Stomach smooth muscle (tissue), 2 donors: ENCODE measurements at regions not wholly inside any gene's neighbourhood (a gene's known extent, or its start where the extent isn't known, plus 50 kb on each side); places are given as distances from the start of the nearest gene placed in this dataset.

ENCODE experiments used
- H3K27ac ChIP-seq: one replicate; pipeline ENCODE4 v1.7.0; 2013; ENCODE audit warnings: mild to moderate bottlenecking, low read length, inconsistent platforms
- H3K27me3 ChIP-seq, 2 donors: one replicate each; pipeline ENCODE4 v1.7.0; 2013; ENCODE audit warnings: low read length in 2 of 2; ENCODE audit not compliant: insufficient read depth in 2 of 2, control insufficient read depth in 1 of 2
- H3K36me3 ChIP-seq, 2 donors: one replicate each; pipeline ENCODE4 v1.7.0; 2013; ENCODE audit warnings: low read length in 2 of 2; ENCODE audit not compliant: control insufficient read depth in 2 of 2, insufficient read depth in 2 of 2
- H3K4me1 ChIP-seq: one replicate; pipeline ENCODE4 v1.7.0; 2013; ENCODE audit warnings: low read length; ENCODE audit not compliant: control insufficient read depth, insufficient read depth
- H3K4me3 ChIP-seq, 2 donors: one replicate each; pipeline ENCODE4 v1.7.0; 2013; ENCODE audit warnings: low read length in 2 of 2
- H3K9ac ChIP-seq, 2 donors: one replicate each; pipeline ENCODE4 v1.7.0; 2013; ENCODE audit warnings: low read length in 2 of 2, mild to moderate bottlenecking in 1 of 2
- H3K9me3 ChIP-seq, 2 donors: one replicate each; pipeline ENCODE4 v1.7.0; 2013; ENCODE audit warnings: low read length in 2 of 2; ENCODE audit not compliant: control insufficient read depth in 2 of 2
- donor health status: healthy.
- donor health status: Pancreatic carcinoma.

DNA sequence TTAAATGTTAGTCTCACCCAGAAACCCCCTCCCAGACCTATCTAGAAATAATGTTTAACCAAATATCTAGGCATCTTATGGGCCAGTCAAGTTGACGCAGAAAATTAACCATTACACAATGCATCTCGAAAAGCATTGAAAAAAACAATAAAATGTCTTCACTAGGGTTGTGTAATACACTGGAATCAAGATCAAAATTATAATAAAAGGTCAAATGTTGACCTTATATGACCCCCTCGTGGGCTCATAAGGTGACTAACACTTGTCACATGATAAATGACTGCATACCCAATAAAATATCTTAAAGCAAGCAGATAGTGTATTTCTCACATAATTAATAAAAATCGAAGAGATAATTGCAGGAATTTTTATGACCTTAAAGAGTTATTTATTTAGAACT, 447.9 kb upstream of the DSEL start:
- H3K9me3 ChIP-seq = no peaks in the 10 kb centered on the region

DNA sequence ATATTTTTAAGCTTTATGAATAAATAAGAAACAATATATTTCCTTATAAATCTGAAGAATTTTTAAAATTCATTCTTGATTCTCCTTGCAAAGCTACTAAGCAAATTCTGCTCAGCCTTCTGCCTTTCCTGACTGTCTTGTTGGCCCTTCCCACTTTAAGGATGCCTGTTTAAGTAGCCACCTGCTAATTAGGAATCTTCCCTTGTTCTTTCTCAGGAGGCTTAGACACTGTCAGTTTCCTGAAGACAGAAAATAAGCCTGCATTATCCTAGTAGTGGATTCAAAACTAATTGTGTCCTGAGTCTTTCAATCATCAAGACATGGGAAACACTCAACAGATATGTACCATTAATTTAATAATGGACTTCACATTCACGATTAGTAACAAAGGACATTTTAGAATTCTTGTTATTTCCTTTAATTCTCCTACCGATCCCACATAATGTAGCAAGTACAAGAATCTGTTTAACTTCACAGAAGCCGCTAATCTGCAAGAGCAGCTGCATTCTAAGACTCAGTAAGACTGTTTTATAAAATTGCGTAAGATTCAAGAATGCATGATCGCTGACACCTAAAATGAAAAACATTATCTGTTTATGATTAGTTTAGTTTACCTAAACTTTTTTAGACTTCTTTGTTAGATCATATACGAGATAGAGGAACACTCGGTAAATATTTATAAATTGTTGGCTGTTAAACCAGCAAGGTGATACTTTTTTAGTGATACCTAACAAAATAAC, 445.4 kb upstream of the DSEL start:
- Histone ChIP-seq H3K9me3 (no peaks in the 10 kb centered on the region), H3K36me3 (no peaks in the 10 kb centered on the region), H3K4me3 (no peak overlapping the region), H3K9ac (no peak overlapping the region), H3K4me1 (no peaks in the 10 kb centered on the region), H3K27ac (no peak overlapping the region), H3K27me3 (no peaks in the 10 kb centered on the region)

More for the DNA sequence above, 447.9 kb upstream of the DSEL start:
- Histone ChIP-seq H3K36me3 (no peaks in the 10 kb centered on the region), H3K4me1 (no peaks in the 10 kb centered on the region), H3K9ac (no peak overlapping the region), H3K27me3 (no peaks in the 10 kb centered on the region), H3K4me3 (no peak overlapping the region), H3K27ac (no peak overlapping the region)

DNA sequence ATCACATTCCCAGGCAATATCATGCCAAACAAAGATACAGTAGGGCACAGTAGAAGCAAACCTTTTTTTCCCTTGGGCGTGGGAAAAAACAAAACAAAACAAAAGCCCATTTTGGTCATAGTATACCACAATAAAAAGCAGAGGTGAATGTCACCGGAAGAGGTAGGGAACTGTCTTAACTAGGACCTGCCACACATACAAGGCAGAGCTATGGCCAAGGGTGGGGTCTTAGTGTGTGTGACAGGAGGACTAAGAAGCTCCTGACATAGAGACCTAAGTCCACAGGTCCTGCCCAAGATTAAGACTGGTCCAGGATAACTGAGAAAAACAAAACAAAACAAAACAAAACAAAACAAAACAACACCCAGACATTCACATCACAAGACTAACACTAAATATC, 441.2 kb upstream of the DSEL start:
- Histone ChIP-seq H3K9ac (no peak overlapping the region), H3K27ac (no peak overlapping the region), H3K4me1 (no peaks in the 10 kb centered on the region), H3K27me3 (no peaks in the 10 kb centered on the region), H3K36me3 (no peaks in the 10 kb centered on the region), H3K4me3 (no peak overlapping the region), H3K9me3 (no peaks in the 10 kb centered on the region)

DNA sequence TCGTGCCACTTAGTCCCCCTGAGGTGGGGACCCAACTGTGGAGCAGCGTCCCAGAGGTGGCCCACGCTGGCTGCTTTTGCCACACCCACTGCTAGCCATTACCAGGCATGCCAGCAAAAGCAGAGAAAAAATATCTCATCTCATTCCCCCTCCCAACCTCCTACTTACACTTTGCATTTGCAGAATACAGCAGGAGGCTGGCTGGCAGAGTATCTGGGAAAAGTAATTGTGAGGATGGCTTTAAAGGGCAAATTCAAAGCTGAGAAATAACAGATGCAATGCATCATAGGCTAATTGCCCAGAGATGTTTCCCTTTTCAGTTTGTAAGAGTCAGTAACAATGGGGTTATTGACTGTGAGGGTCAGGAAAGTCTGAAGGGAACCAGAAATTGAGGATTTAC, 438.1 kb upstream of the DSEL start:
- Histone ChIP-seq H3K27ac (no peak overlapping the region), H3K4me1 (no peaks in the 10 kb centered on the region), H3K9ac (no peak overlapping the region), H3K36me3 (no peaks in the 10 kb centered on the region), H3K4me3 (no peak overlapping the region), H3K9me3 (no peaks in the 10 kb centered on the region), H3K27me3 (no peaks in the 10 kb centered on the region)

DNA sequence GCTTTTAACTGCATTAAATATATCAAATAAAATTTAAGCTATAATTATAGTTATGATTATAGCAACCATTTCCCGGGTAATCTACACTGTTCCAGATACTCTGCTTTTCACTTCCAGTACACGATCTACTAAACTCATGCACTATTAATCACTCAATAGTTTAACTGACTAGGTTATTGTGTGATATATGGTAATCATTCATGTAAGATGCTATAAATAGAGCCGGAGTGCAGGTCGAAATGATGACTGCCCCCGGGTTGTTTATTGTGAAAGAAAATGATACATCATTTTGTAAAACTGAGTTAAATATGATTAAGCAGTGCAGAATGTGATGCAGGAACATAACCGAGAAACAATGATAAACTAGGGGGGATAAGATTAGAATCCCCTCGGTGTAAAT, 434.6 kb upstream of the DSEL start:
- no peak overlapping the region for H3K4me3 ChIP-seq
- H3K9ac ChIP-seq = no peak overlapping the region
- H3K27me3 ChIP-seq = no peaks in the 10 kb centered on the region

DNA sequence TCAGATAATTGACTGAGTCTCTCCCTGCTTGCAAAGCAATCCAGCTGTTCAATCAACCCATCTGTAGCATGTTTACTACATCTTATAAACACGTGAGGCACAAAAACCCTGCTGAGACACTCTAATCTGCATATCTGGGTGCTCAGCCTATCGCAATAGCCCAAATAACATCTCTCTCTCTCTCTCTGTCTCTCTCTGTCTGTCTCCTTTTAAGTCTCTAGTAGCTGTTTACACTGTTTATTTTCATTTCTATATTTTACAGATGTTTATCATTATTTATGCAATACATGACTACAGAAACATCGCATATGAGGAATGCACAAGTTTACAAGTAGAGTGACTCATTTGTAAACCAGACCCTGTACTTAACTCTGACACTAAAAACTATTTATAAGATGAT, 422.1 kb upstream of the DSEL start:
- H3K4me3 ChIP-seq = no peak overlapping the region
- no peak overlapping the region for H3K9ac ChIP-seq
- H3K9me3 ChIP-seq = no peaks in the 10 kb centered on the region
- H3K36me3 ChIP-seq = no peaks in the 10 kb centered on the region
- H3K27me3 ChIP-seq = no peaks in the 10 kb centered on the region
- H3K4me1 ChIP-seq = no peaks in the 10 kb centered on the region
- no peak overlapping the region for H3K27ac ChIP-seq

More for the DNA sequence above, 434.6 kb upstream of the DSEL start:
- Histone ChIP-seq H3K36me3 (no peaks in the 10 kb centered on the region), H3K9me3 (no peaks in the 10 kb centered on the region), H3K27ac (no peak overlapping the region), H3K4me1 (no peaks in the 10 kb centered on the region)

DNA sequence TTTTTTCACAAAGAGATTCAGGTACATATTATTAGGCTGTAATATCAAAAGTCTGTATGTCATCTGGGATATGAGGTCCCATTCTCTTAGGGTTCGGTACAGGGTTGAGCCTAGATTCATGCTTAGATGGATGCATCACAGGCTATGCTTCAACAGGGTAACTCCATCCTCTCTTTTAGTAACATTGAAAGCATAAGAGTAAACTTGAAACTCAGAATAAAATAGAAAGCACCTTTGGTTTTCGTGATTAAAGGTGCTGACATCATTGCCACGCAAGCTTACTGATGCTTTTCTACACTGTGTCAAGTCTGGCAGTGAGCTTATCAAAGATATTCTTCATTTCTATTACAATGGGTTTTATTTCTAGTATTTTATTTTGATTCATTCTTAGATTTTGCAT, 419.1 kb upstream of the DSEL start:
- H3K9me3 ChIP-seq = no peaks in the 10 kb centered on the region
- H3K4me1 ChIP-seq = no peaks in the 10 kb centered on the region
- H3K4me3 ChIP-seq = no peak overlapping the region
- H3K9ac ChIP-seq = no peak overlapping the region
- H3K36me3 ChIP-seq = no peaks in the 10 kb centered on the region
- H3K27me3 ChIP-seq = no peaks in the 10 kb centered on the region
- H3K27ac ChIP-seq = no peak overlapping the region

DNA sequence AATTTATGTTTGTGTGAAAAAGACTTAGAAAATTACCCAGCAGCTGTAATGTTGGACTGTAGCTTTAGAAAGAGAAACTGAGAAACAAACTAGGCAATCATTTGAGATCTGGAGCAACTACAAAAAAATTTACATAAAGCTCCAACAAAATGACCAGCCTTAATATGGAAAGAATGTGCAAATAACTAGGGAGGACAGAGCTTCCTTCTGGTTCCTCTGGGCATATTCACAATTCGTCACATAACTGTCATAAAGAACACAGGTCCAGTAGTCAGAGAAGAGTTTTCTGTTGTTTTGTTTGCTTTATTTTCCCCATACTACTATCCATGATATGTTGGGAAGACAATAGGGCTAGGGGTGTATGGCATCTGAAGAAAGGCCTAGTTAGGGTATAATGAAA, 416.8 kb upstream of the DSEL start:
- Histone ChIP-seq H3K9ac (no peak overlapping the region), H3K4me3 (no peak overlapping the region), H3K9me3 (no peaks in the 10 kb centered on the region), H3K27me3 (no peaks in the 10 kb centered on the region), H3K36me3 (no peaks in the 10 kb centered on the region), H3K27ac (no peak overlapping the region), H3K4me1 (no peaks in the 10 kb centered on the region)

DNA sequence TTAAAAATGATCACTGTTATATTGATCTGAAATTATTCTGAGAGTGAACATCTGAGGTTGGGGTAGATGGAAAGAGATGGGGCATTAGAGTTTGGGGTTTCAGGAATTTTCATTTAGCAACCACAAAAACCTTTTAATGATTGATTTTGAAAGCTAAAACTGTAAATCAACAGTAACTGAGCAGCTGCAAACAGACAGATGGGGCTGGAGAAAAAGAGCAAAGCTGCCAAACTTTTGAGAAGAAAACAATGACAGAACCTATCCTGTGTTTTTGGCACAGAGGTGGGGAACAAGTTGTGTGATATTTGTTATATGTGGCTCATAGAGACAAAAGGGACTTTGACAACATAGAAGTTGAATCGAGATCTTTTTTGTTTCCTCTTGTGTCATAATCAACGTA, 415.8 kb upstream of the DSEL start:
- Histone ChIP-seq H3K9ac (no peak overlapping the region), H3K4me3 (no peak overlapping the region), H3K4me1 (no peaks in the 10 kb centered on the region), H3K27me3 (no peaks in the 10 kb centered on the region), H3K36me3 (no peaks in the 10 kb centered on the region), H3K27ac (no peak overlapping the region), H3K9me3 (no peaks in the 10 kb centered on the region)

DNA sequence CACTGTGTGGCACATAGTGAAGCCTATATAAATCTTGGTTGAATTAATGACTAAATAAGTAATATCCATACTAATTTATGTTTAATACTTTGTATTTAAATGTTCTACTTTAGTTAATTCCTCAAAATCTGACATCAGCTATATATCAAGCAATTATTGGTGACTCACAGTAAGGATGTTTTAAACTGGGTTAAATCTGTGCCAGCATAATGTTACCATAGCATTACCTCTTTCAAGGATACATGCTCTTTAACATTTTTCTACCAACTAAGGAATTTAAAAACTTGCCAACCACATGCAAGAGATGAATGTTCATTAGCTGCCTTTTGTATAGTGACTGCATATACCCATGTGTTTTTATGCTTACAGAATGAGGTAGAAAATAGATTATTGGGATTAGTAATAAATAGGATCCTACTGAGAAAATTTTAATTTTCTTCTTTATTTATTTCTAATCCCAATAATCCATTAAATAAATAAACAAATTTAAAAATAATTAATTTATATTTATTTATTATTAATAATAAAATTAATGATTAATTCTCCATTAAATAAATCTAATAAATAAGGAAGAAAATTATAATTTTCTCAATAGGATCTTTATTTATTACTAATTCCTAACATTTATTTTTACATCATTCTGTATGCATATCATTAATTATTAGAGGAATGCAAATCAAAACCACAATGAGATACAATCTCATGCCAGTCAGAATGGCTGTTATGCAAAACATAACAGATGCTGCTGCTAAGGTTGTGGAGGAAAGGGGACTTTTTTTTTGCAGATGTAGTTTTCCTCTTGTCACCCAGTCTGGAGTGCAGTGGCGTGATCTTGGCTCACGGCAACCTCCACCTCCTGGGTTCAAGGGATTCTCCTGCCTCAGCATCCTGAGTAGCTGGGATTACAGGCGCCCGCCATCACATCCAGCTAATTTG, 410.7 kb upstream of the DSEL start:
- no peak overlapping the region for H3K9ac ChIP-seq
- H3K36me3 ChIP-seq = no peaks in the 10 kb centered on the region
- H3K9me3 ChIP-seq = no peaks in the 10 kb centered on the region
- no peaks in the 10 kb centered on the region for H3K4me1 ChIP-seq
- H3K27me3 ChIP-seq = no peaks in the 10 kb centered on the region
- H3K4me3 ChIP-seq = no peak overlapping the region
- no peak overlapping the region for H3K27ac ChIP-seq

DNA sequence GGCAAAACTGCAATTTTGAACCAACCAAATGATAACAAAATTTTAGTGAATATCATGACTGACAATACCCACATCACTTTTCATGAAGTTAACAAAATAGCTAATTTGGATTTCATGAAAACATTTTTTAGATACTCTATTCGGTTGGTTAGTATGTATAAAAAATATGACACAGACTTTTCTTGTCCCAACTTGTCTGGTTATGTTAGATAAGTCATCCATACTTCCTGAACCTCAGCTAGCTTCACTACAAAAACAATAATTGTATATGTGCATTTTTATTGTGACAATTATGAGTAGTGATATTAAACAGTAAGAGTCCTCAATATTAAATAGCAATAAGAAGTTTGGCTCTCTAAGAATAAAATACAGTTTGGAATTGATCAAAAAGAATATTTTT, 408.1 kb upstream of the DSEL start:
- Histone ChIP-seq H3K4me3 (no peak overlapping the region), H3K27me3 (no peaks in the 10 kb centered on the region), H3K4me1 (no peaks in the 10 kb centered on the region), H3K27ac (no peak overlapping the region), H3K9ac (no peak overlapping the region), H3K36me3 (no peaks in the 10 kb centered on the region), H3K9me3 (no peaks in the 10 kb centered on the region)
